ENCODE measurements at regions not wholly inside any gene's neighbourhood (a gene's known extent, or its start where the extent isn't known, plus 50 kb on each side); places are given as distances from the start of the nearest gene placed in this dataset.

DNA sequence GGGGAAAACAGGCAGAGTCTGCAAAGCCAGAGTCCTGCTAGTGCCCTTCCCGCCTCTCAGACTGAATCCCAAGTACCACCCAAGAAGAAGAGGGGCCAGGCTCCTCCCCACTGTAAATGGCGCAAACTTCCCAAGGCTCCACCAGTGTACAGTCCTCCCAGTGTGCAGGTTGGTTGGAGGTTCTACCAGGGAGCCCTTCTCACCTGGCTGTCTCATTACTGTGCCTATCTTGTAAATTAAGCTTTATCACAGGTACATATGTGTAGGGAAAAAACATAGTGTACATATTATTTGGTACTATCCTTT is 189.7 kb downstream of the FSCB start:
- DNase-seq (ENCODE audit: low spot score in 2 of 2) = no peak
- Histone ChIP-seq H3K4me3 (no peak overlapping the region), H3K27me3 (no peaks in the 10 kb centered on the region), H3K4me1 (no peaks in the 10 kb centered on the region), H3K9me3 (peaks cover 0 to 11% (median 0%) of the 10 kb centered on the region in 4 donors), H3K36me3 (no peaks in the 10 kb centered on the region), H3K27ac (no peak overlapping the region)
- TF ChIP-seq EP300 (IDR thresholded peaks at IDR 0.05) = no peak
- TF ChIP-seq POLR2A (IDR thresholded peaks at IDR 0.05) = no peak
- 96 to 100% methylated on average over 2 of the region's 2 CpGs for WGBS, 2 donors

DNA sequence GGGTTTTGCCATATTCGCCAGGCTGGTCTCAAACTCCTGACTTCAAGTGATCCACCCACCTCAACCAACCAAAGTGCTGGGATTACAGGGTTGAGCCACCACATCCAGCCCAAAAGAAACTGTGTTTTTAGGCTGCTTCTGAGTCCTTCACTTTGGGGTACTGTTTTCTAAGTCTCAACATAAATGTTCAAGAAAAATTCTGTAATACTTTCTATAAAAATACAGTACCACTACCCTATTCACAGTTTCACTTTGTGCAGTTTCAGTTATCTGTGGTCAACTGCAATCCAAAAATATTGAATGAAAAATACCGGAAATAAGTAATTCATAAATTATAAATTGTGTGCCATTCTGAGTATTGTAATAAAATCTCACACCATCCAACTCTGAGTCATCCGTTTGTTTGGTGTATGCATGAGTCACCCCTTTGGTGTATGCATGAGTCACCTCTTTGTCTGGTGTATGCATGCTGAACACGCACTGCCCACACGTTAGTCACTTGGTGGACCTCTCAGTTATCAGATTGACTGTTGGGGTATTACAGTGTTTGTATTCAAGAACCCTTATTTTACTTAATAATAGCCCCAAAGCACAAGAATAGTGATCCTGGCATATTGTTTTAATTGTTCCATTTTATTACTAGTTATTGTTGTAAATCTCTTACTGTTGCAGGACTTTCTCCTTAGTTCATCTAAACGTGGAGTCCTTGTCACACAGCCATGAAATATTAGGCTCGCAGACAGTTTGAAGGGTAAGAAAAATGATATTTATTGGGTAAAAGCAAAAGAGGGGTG is 190.2 kb downstream of the FSCB start:
- no peak for DNase-seq (ENCODE audit: low spot score in 2 of 2)
- Histone ChIP-seq H3K27me3 (no peaks in the 10 kb centered on the region), H3K9me3 (peaks cover 0 to 11% (median 0%) of the 10 kb centered on the region in 4 donors), H3K4me1 (no peaks in the 10 kb centered on the region), H3K27ac (no peak overlapping the region), H3K36me3 (no peaks in the 10 kb centered on the region), H3K4me3 (no peak overlapping the region)
- 48 to 53% methylated on average over 7 of the region's 7 CpGs for WGBS, 2 donors
- no peak for TF ChIP-seq POLR2A (IDR thresholded peaks at IDR 0.05)
- TF ChIP-seq, protein P1, sequence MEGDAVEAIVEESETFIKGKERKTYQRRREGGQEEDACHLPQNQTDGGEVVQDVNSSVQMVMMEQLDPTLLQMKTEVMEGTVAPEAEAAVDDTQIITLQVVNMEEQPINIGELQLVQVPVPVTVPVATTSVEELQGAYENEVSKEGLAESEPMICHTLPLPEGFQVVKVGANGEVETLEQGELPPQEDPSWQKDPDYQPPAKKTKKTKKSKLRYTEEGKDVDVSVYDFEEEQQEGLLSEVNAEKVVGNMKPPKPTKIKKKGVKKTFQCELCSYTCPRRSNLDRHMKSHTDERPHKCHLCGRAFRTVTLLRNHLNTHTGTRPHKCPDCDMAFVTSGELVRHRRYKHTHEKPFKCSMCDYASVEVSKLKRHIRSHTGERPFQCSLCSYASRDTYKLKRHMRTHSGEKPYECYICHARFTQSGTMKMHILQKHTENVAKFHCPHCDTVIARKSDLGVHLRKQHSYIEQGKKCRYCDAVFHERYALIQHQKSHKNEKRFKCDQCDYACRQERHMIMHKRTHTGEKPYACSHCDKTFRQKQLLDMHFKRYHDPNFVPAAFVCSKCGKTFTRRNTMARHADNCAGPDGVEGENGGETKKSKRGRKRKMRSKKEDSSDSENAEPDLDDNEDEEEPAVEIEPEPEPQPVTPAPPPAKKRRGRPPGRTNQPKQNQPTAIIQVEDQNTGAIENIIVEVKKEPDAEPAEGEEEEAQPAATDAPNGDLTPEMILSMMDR (IDR thresholded peaks at IDR 0.05) = no peak
- no peak for TF ChIP-seq EP300 (IDR thresholded peaks at IDR 0.05)

DNA sequence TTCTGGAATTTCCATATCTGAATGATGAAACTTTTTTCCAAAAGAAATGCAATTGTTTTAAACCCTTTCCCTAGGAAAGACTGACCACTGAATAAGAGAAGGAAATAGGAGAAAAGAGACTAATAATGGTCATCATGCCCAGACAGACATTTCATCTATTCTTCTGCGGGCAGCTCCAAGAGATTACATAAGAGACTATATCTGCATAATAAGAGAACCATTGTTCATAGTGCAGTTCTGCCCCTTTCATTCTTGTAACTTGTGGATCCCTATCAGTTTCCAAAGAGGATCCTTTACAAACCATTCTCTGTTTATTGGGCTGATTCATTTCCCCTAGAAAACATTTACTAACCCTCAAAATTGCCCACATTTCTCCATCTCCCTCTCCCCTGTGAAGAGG is 197.8 kb downstream of the FSCB start:
- 68 to 73% methylated on average over 1 of the region's 1 CpG for WGBS, 2 donors
- Histone ChIP-seq H3K4me3 (no peak overlapping the region), H3K36me3 (no peaks in the 10 kb centered on the region), H3K27me3 (no peaks in the 10 kb centered on the region), H3K27ac (no peak overlapping the region), H3K9me3 (peaks cover 0 to 2% (median 0%) of the 10 kb centered on the region in 4 donors), H3K4me1 (no peaks in the 10 kb centered on the region)
- no peak for DNase-seq (ENCODE audit: low spot score in 2 of 2)
- TF ChIP-seq EP300 (IDR thresholded peaks at IDR 0.05) = no peak
- TF ChIP-seq, protein P1 (IDR thresholded peaks at IDR 0.05) = no peak
- TF ChIP-seq POLR2A (IDR thresholded peaks at IDR 0.05) = no peak

DNA sequence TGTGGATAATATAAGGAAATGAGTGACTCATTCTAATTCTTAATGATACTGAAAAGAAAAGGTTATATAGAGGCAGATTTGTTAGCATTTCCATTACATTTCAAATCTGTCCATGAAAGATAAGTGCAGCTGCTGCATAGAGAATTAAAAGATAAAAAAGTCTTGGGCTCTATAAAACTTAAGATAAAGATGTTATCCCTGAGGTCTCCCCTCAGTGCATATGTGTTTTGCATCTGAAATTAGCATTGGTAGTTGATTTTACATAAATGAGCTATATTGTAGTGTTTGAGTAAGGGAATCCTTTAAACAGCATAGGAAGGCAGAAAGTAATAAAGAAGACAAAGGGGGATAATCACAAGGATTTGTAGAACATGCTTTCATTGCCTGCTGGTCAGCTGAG is 206.2 kb downstream of the FSCB start:
- Histone ChIP-seq H3K36me3 (no peaks in the 10 kb centered on the region), H3K4me1 (no peaks in the 10 kb centered on the region), H3K4me3 (no peak overlapping the region), H3K27ac (no peak overlapping the region), H3K9me3 (peaks cover 0 to 9% (median 0%) of the 10 kb centered on the region in 4 donors), H3K27me3 (no peaks in the 10 kb centered on the region)
- TF ChIP-seq EP300 (IDR thresholded peaks at IDR 0.05) (no peak), POLR2A (IDR thresholded peaks at IDR 0.05) (no peak)
- TF ChIP-seq, protein P1 (IDR thresholded peaks at IDR 0.05) = no peak
- no peak for DNase-seq (ENCODE audit: low spot score in 2 of 2)

DNA sequence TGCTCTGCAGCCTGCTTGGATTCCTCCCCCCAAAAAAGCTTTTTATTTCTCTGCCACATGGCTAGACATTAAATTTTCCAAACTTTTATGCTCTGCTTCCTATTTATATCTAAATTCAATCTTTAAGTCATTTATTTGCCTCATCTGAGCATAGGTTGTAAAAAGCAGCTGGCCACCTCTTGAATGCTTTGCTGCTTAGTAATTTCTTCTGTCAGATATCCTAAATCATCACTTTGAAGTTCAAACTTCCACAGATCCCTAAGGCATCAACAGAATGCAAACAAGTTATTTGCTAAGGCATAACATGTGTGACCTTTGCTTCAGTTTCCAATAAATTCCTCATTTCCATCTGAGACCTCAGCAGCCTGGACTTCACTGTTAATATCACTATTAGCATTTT is 209.6 kb downstream of the FSCB start:
- no peaks in the 10 kb centered on the region for H3K27me3 ChIP-seq
- no peaks in the 10 kb centered on the region for H3K36me3 ChIP-seq
- DNase-seq (ENCODE audit: low spot score in 2 of 2) = no peak
- H3K4me3 ChIP-seq = no peak overlapping the region
- no peak overlapping the region for H3K27ac ChIP-seq
- peaks cover 0 to 9% (median 0%) of the 10 kb centered on the region in 4 donors for H3K9me3 ChIP-seq
- TF ChIP-seq, protein P1 (IDR thresholded peaks at IDR 0.05) = no peak
- TF ChIP-seq POLR2A (IDR thresholded peaks at IDR 0.05) = no peak
- no peak for TF ChIP-seq EP300 (IDR thresholded peaks at IDR 0.05)
- no peaks in the 10 kb centered on the region for H3K4me1 ChIP-seq
